Fibroblast of mammary gland (primary cell): ENCODE measurements at regions not wholly inside any gene's neighbourhood (a gene's known extent, or its start where the extent isn't known, plus 50 kb on each side); places are given as distances from the start of the nearest gene placed in this dataset.

ENCODE experiments used
- DNase-seq: peaks from one replicate; pipeline ENCODE4 v3.0.0-alpha.2; 2010; ENCODE audit warnings: low read depth
- H3K4me3 ChIP-seq: 2 replicates; pipeline ENCODE4 v1.5.1; 2011; ENCODE audit warnings: low read depth, mild to moderate bottlenecking, low read length, moderate library complexity; ENCODE audit not compliant: control insufficient read depth
- CTCF ChIP-seq: conservative IDR thresholded peaks from 2 replicates; pipeline ENCODE4 v1.5.1; 2011; ENCODE audit warnings: low read depth, low read length, inconsistent platforms; ENCODE audit not compliant: control insufficient read depth, insufficient read depth

GRCh38 chr6:137271245-137272183, 52.3 kb upstream of the IFNGR1 start:
- peak; percentile 74 for DNase-seq

GRCh38 chr6:137269803-137270202, 50.6 kb upstream of the IFNGR1 start:
- DNase-seq = no peak
- no peak for TF ChIP-seq CTCF
- H3K4me3 ChIP-seq = no peak overlapping the region

More at GRCh38 chr6:137271245-137272183, 52.3 kb upstream of the IFNGR1 start:
- no peak overlapping the region for H3K4me3 ChIP-seq
- peak; percentile 96 for TF ChIP-seq CTCF

- no peak overlapping the region for H3K4me3 ChIP-seq
- no peak for DNase-seq
- TF ChIP-seq CTCF = no peak
Measured at GRCh38 chr6:137269347-137269746, 50.2 kb upstream of the IFNGR1 start.
